Trophoblast cell (in vitro differentiated cells and primary cell): ENCODE measurements at regions not wholly inside any gene's neighbourhood (a gene's known extent, or its start where the extent isn't known, plus 50 kb on each side); places are given as distances from the start of the nearest gene placed in this dataset.

Source experiments
- DNase-seq, 2 donors: peaks; one replicate each; pipeline ENCODE4 v3.0.0-alpha.2; 2016
- H2AFZ ChIP-seq: 2 replicates; pipeline ENCODE4 v1.6.1; 2013; ENCODE audit warnings: low read length, moderate library complexity, mild to moderate bottlenecking; ENCODE audit not compliant: insufficient read depth, poor library complexity
- H2AK5ac ChIP-seq: 2 replicates; pipeline ENCODE4 v1.6.1; 2013; ENCODE audit warnings: mild to moderate bottlenecking, low read length
- H2BK120ac ChIP-seq: 2 replicates; pipeline ENCODE4 v1.6.1; 2013; ENCODE audit warnings: low read length, mild to moderate bottlenecking, moderate library complexity; ENCODE audit not compliant: insufficient read depth, poor library complexity
- H2BK12ac ChIP-seq: 2 replicates; pipeline ENCODE4 v1.6.1; 2013; ENCODE audit warnings: mild to moderate bottlenecking, low read length, moderate library complexity
- H2BK5ac ChIP-seq: 2 replicates; pipeline ENCODE4 v1.6.1; 2013; ENCODE audit warnings: low read length, low read depth, moderate library complexity, mild to moderate bottlenecking; ENCODE audit not compliant: poor library complexity
- H3K14ac ChIP-seq: 2 replicates; pipeline ENCODE4 v1.6.1; 2013; ENCODE audit warnings: mild to moderate bottlenecking, low read length
- H3K18ac ChIP-seq: 2 replicates; pipeline ENCODE4 v1.6.1; 2013; ENCODE audit warnings: mild to moderate bottlenecking, low read length
- H3K23ac ChIP-seq: 2 replicates; pipeline ENCODE4 v1.6.1; 2013; ENCODE audit warnings: low read length
- H3K27ac ChIP-seq: 2 replicates; pipeline ENCODE4 v1.5.1; 2013; ENCODE audit warnings: low read depth, mild to moderate bottlenecking, inconsistent platforms, low read length, moderate library complexity
- H3K27me3 ChIP-seq: 2 replicates; pipeline ENCODE4 v1.6.1; 2013; ENCODE audit warnings: inconsistent platforms, mild to moderate bottlenecking, low read length, moderate library complexity; ENCODE audit not compliant: insufficient read depth
- H3K36me3 ChIP-seq, 2 experiments: 1 replicate in 1 of 2; 2 replicates in 1 of 2; pipeline ENCODE4 v1.6.1; 2013; ENCODE audit warnings: low read length in 2 of 2, mild to moderate bottlenecking in 2 of 2, moderate library complexity in 1 of 2; ENCODE audit not compliant: insufficient read depth in 2 of 2, control insufficient read depth in 1 of 2
- H3K4ac ChIP-seq: 2 replicates; pipeline ENCODE4 v1.6.1; 2013; ENCODE audit warnings: low read depth, mild to moderate bottlenecking, low read length, moderate library complexity
- H3K4me1 ChIP-seq, 2 experiments: 1 replicate in 1 of 2; 2 replicates in 1 of 2; pipeline ENCODE4 v1.6.1; 2013; ENCODE audit warnings: low read length in 2 of 2, mild to moderate bottlenecking in 2 of 2, moderate library complexity in 1 of 2; ENCODE audit not compliant: insufficient read depth in 2 of 2, control insufficient read depth in 1 of 2
- H3K4me2 ChIP-seq: 2 replicates; pipeline ENCODE4 v1.6.1; 2013; ENCODE audit warnings: inconsistent platforms, mild to moderate bottlenecking, low read length, moderate library complexity
- H3K4me3 ChIP-seq: 2 replicates; pipeline ENCODE4 v1.5.1; 2013; ENCODE audit warnings: mild to moderate bottlenecking, low read depth, low read length, inconsistent platforms
- H3K79me1 ChIP-seq: one replicate; pipeline ENCODE4 v1.6.1; 2013; ENCODE audit warnings: low read length
- H3K79me2 ChIP-seq: 2 replicates; pipeline ENCODE4 v1.6.1; 2013; ENCODE audit warnings: low read length, mild to moderate bottlenecking; ENCODE audit not compliant: control insufficient read depth, insufficient read depth, poor library complexity
- H3K9ac ChIP-seq: 2 replicates; pipeline ENCODE4 v1.6.1; 2013; ENCODE audit warnings: mild to moderate bottlenecking, low read length
- H3K9me3 ChIP-seq: 2 replicates; pipeline ENCODE4 v1.6.1; 2013; ENCODE audit warnings: low read depth, mild to moderate bottlenecking, control low read depth, inconsistent platforms, low read length; ENCODE audit not compliant: insufficient read depth
- H4K12ac ChIP-seq: 2 replicates; pipeline ENCODE4 v1.6.1; 2013; ENCODE audit warnings: low read depth, mild to moderate bottlenecking, low read length, moderate library complexity
- H4K8ac ChIP-seq: 2 replicates; pipeline ENCODE4 v1.6.1; 2013; ENCODE audit warnings: low read depth, mild to moderate bottlenecking, low read length, moderate library complexity
- H4K91ac ChIP-seq: one replicate; pipeline ENCODE4 v1.6.1; 2013; ENCODE audit warnings: low read depth, mild to moderate bottlenecking, low read length, moderate library complexity
- WGBS: extraction: QIAGEN DNeasy Blood & Tissue Kit; methylation state at CpG from one replicate; pipeline ENCODE4 v1.1.7; 2013; ENCODE audit warnings: missing lambda C conversion rate; ENCODE audit not compliant: insufficient read length, insufficient coverage; ENCODE audit errors: extremely low coverage; 5-methylcytosine and 5-hydroxymethylcytosine counted together

- no CpG with 5 or more reads among the region's 2 CpGs for WGBS
- no peak overlapping the region for H4K91ac ChIP-seq
- no peak overlapping the region for H2AK5ac ChIP-seq
- H3K36me3 ChIP-seq: no peaks in the 10 kb centered on the region
- H3K23ac ChIP-seq: no peak overlapping the region
- H3K27ac ChIP-seq: no peak overlapping the region
- no peak for DNase-seq
- no peaks in the 10 kb centered on the region for H3K4me1 ChIP-seq
- H2BK12ac ChIP-seq: no peak overlapping the region
- H3K79me2 ChIP-seq: no peaks in the 10 kb centered on the region
- H3K79me1 ChIP-seq: no peaks in the 10 kb centered on the region
- H3K27me3 ChIP-seq: no peaks in the 10 kb centered on the region
- H2BK5ac ChIP-seq: no peak overlapping the region
- no peak overlapping the region for H3K18ac ChIP-seq
- H3K14ac ChIP-seq: no peak overlapping the region
- H4K12ac ChIP-seq: no peak overlapping the region
- H3K9me3 ChIP-seq: no peaks in the 10 kb centered on the region
- no peak overlapping the region for H3K4me3 ChIP-seq
- H3K9ac ChIP-seq: no peak overlapping the region
- no peak overlapping the region for H2AFZ ChIP-seq
- H3K4ac ChIP-seq: no peak overlapping the region
- no peak overlapping the region for H4K8ac ChIP-seq
- H3K4me2 ChIP-seq: no peak overlapping the region
- no peak overlapping the region for H2BK120ac ChIP-seq
These were observed 539.3 kb downstream of the MTRR start for GRCh38 chr5:8408258-8408657.

- DNase-seq: no peak
- Histone ChIP-seq H3K4me1 (no peaks in the 10 kb centered on the region), H3K9ac (no peak overlapping the region), H2BK12ac (no peak overlapping the region), H3K79me1 (no peaks in the 10 kb centered on the region), H3K4me2 (no peak overlapping the region), H4K12ac (no peak overlapping the region), H3K14ac (no peak overlapping the region), H3K4me3 (no peak overlapping the region), H4K8ac (no peak overlapping the region), H3K18ac (no peak overlapping the region), H2BK5ac (no peak overlapping the region), H2BK120ac (no peak overlapping the region), H3K36me3 (no peaks in the 10 kb centered on the region), H3K9me3 (no peaks in the 10 kb centered on the region), H4K91ac (no peak overlapping the region), H3K23ac (no peak overlapping the region), H3K27ac (no peak overlapping the region), H3K27me3 (no peaks in the 10 kb centered on the region), H2AK5ac (no peak overlapping the region), H3K4ac (no peak overlapping the region), H3K79me2 (no peaks in the 10 kb centered on the region), H2AFZ (no peak overlapping the region)
- WGBS: no CpG with 5 or more reads among the region's 4 CpGs
These were observed 541.7 kb downstream of the MTRR start for GRCh38 chr5:8410618-8411017.

- no peak overlapping the region for H3K9ac ChIP-seq
- no peak overlapping the region for H2AK5ac ChIP-seq
- H2AFZ ChIP-seq: no peak overlapping the region
- H3K18ac ChIP-seq: no peak overlapping the region
- H3K14ac ChIP-seq: no peak overlapping the region
- H3K79me2 ChIP-seq: no peaks in the 10 kb centered on the region
- no peaks in the 10 kb centered on the region for H3K27me3 ChIP-seq
- no peak overlapping the region for H3K4me3 ChIP-seq
- H4K91ac ChIP-seq: no peak overlapping the region
- no peaks in the 10 kb centered on the region for H3K4me1 ChIP-seq
- no peak overlapping the region for H4K12ac ChIP-seq
- no peak overlapping the region for H2BK5ac ChIP-seq
- WGBS: no CpG with 5 or more reads among the region's 7 CpGs
- no peak overlapping the region for H3K23ac ChIP-seq
- no peaks in the 10 kb centered on the region for H3K79me1 ChIP-seq
- no peaks in the 10 kb centered on the region for H3K9me3 ChIP-seq
- H3K4ac ChIP-seq: no peak overlapping the region
- H2BK120ac ChIP-seq: no peak overlapping the region
- no peak overlapping the region for H3K4me2 ChIP-seq
- H2BK12ac ChIP-seq: no peak overlapping the region
- no peak for DNase-seq
- H4K8ac ChIP-seq: no peak overlapping the region
- H3K27ac ChIP-seq: no peak overlapping the region
- H3K36me3 ChIP-seq: no peaks in the 10 kb centered on the region
These were observed 545.0 kb downstream of the MTRR start for GRCh38 chr5:8413975-8414374.

GRCh38 chr5:8417316-8418048, 548.5 kb downstream of the MTRR start:
- Histone ChIP-seq H2AFZ (no peak overlapping the region), H2BK5ac (no peak overlapping the region), H3K79me1 (no peaks in the 10 kb centered on the region), H3K14ac (no peak overlapping the region), H3K36me3 (no peaks in the 10 kb centered on the region), H4K8ac (no peak overlapping the region), H2AK5ac (no peak overlapping the region), H3K9ac (no peak overlapping the region), H3K4ac (no peak overlapping the region), H3K23ac (no peak overlapping the region), H2BK12ac (no peak overlapping the region), H2BK120ac (no peak overlapping the region), H4K91ac (no peak overlapping the region), H4K12ac (no peak overlapping the region), H3K4me1 (no peaks in the 10 kb centered on the region), H3K4me2 (no peak overlapping the region), H3K9me3 (no peaks in the 10 kb centered on the region), H3K18ac (no peak overlapping the region), H3K4me3 (no peak overlapping the region), H3K27me3 (no peaks in the 10 kb centered on the region), H3K79me2 (no peaks in the 10 kb centered on the region), H3K27ac (no peak overlapping the region)
- DNase-seq: no peak
- no CpG with 5 or more reads among the region's 4 CpGs for WGBS
